K562 (cell line): ENCODE measurements at regions not wholly inside any gene's neighbourhood (a gene's known extent, or its start where the extent isn't known, plus 50 kb on each side); places are given as distances from the start of the nearest gene placed in this dataset.

Experiments used
- ATAC-seq: fragments of 200-7000 bp; cut with Tn5 transposase; 3 replicates; pipeline ENCODE4 v1.9.1; 2020; ENCODE audit warnings: moderate library complexity
- BruUV-seq: library from RNA; stranded (reverse); fragments of 400-500 nt; replicated peaks from 2 replicates; lab custom pipeline; 2021; lab: Mats Ljungman, UMichigan
- CTCF ChIA-PET: fragments of 300-600 bp; formaldehyde crosslinking; extraction: SDS; loops from one replicate; lab custom pipeline; 2021; ENCODE audit warnings: low intra/inter-chr PET ratio; lab: Yijun Ruan, JAX
- POLR2A ChIA-PET: fragments of 300-600, 350-650 bp; sonication (Branson Sonifier 250); formaldehyde crosslinking; extraction: SDS; loops from one replicate; lab custom pipeline; 2021; ENCODE audit warnings: antibody characterized with exemption, inconsistent platforms; lab: Yijun Ruan, JAX
- DNase-seq, 4 experiments: peaks; one replicate each; pipeline versions ENCODE4 v3.0.0 to v3.0.0-alpha.2; 2011 to 2018; ENCODE audit warnings: low spot score in 3 of 4, mixed read lengths in 3 of 4; ENCODE audit errors: extremely low read depth in 1 of 4
- FAIRE-seq: peaks from 2 replicates; lab custom pipeline; 2011; peaks lifted over from hg19 to GRCh38; lab: Jason Lieb, UNC
- H2AFZ ChIP-seq: 2 replicates; pipeline ENCODE4 v1.6.0; 2011; ENCODE audit warnings: low read depth, low read length, control low read depth, inconsistent platforms
- H3K27ac ChIP-seq: fragments of 200-600 bp; 3 replicates; pipeline ENCODE4 v1.8.0; 2011; ENCODE audit warnings: low read depth, mild to moderate bottlenecking, control low read depth, inconsistent platforms, low read length, moderate library complexity, mixed read lengths; ENCODE audit errors: extremely low read depth
- H3K27me3 ChIP-seq, 2 experiments: fragments of 300-600 bp in 1 of 2; 2 replicates in 1 of 2; 3 replicates in 1 of 2; pipeline versions ENCODE4 v1.6.0 to v1.8.0; 2011; ENCODE audit warnings: inconsistent platforms in 2 of 2, low read length in 2 of 2, mild to moderate bottlenecking in 1 of 2, mixed read lengths in 1 of 2, moderate library complexity in 1 of 2; ENCODE audit not compliant: control insufficient read depth in 2 of 2, insufficient read depth in 2 of 2
- H3K36me3 ChIP-seq: fragments of 300-600 bp; 3 replicates; pipeline ENCODE4 v1.8.0; 2011; ENCODE audit warnings: mild to moderate bottlenecking, low read length, inconsistent platforms; ENCODE audit not compliant: control insufficient read depth, insufficient read depth
- H3K4me1 ChIP-seq, 2 experiments: fragments of 200-600 bp in 1 of 2; replicated peaks in 1 of 2; 2 replicates in 1 of 2; 3 replicates in 1 of 2; pipeline versions ENCODE4 v1.5.1 to v1.8.0; 2011; ENCODE audit warnings: inconsistent platforms in 2 of 2, low read length in 2 of 2, mild to moderate bottlenecking in 1 of 2, mixed read lengths in 1 of 2, moderate library complexity in 1 of 2; ENCODE audit not compliant: control insufficient read depth in 2 of 2, insufficient read depth in 2 of 2
- H3K4me2 ChIP-seq: 2 replicates; pipeline ENCODE4 v1.6.1; 2011; ENCODE audit warnings: low read length, control low read depth, inconsistent platforms, mixed read lengths; ENCODE audit not compliant: insufficient read depth
- H3K4me3 ChIP-seq: fragments of 200-600 bp; sonication (generic), shearing (Covaris generic); 2 replicates; pipeline ENCODE4 v1.5.1; 2016; ENCODE audit warnings: control low read depth, inconsistent platforms
- H3K79me2 ChIP-seq: fragments of 200-600 bp; 3 replicates; pipeline ENCODE4 v1.8.0; 2011; ENCODE audit warnings: low read length, inconsistent platforms; ENCODE audit not compliant: control insufficient read depth, insufficient read depth
- H3K9ac ChIP-seq, 2 experiments: 2 replicates each; pipeline versions ENCODE4 v1.6.0 to v1.6.1; 2011; ENCODE audit warnings: low read depth in 2 of 2, low read length in 2 of 2, control low read depth in 1 of 2, inconsistent platforms in 1 of 2, mild to moderate bottlenecking in 1 of 2, mixed read lengths in 1 of 2; ENCODE audit not compliant: insufficient read depth in 1 of 2
- H3K9me1 ChIP-seq: one replicate; pipeline ENCODE4 v1.6.0; 2011; ENCODE audit warnings: inconsistent platforms, mild to moderate bottlenecking, low read length, moderate library complexity; ENCODE audit not compliant: control insufficient read depth, insufficient read depth
- H3K9me3 ChIP-seq: replicated peaks from 2 replicates; pipeline ENCODE4 v1.5.1; 2011; ENCODE audit warnings: low read depth, low read length, inconsistent platforms; ENCODE audit not compliant: control insufficient read depth, insufficient read depth
- H4K20me1 ChIP-seq: replicated peaks from 2 replicates; pipeline ENCODE4 v1.6.1; 2011; ENCODE audit warnings: low read length, inconsistent platforms, mixed read lengths; ENCODE audit not compliant: control insufficient read depth, insufficient read depth
- BRD9 ChIP-seq: fragments of 450-650 bp; IDR thresholded peaks from 2 replicates; pipeline ENCODE4 v1.6.1; 2018; ENCODE audit warnings: low read depth; ENCODE audit not compliant: partially characterized antibody
- CTCF ChIP-seq, 3 experiments: IDR thresholded peaks in 2 of 3; conservative IDR thresholded peaks in 1 of 3; 2 replicates each; pipeline ENCODE4 v1.5.1; 2011 to 2012; ENCODE audit warnings: low read length in 3 of 3, mild to moderate bottlenecking in 3 of 3, control low read depth in 2 of 3, improper control_type of control experiment in 1 of 3, inconsistent platforms in 1 of 3, low read depth in 1 of 3, mixed read lengths in 1 of 3, moderate library complexity in 1 of 3; ENCODE audit not compliant: insufficient read depth in 2 of 3
- ZKSCAN3 ChIP-seq: fragments of 250-450 bp; sonication (Bioruptor Pico); IDR thresholded peaks from 2 replicates; pipeline ENCODE4 v1.4.0; 2020
- WGBS: fragments of 100-300 bp; shearing (Covaris generic); methylation state at CpG from one replicate; pipeline ENCODE4 v1.1.6; 2016; ENCODE audit warnings: low coverage, mixed read lengths; ENCODE audit not compliant: insufficient coverage; ENCODE audit errors: missing lambda C conversion rate; 5-methylcytosine and 5-hydroxymethylcytosine counted together
- in situ Hi-C: fragments of 300-500 bp; cut with MboI; formaldehyde crosslinking; loops from 4 replicates; pipeline ENCODE4 v1.15.0; 2018; ENCODE audit warnings: inconsistent platforms, mixed read lengths
- intact Hi-C: fragments of 100-400 bp; cut with micrococcal nuclease; formaldehyde crosslinking; loops from 2 replicates; pipeline ENCODE4 v1.14.2; 2022

- TF ChIP-seq BRD9: no peak
- TF ChIP-seq, all 486 proteins: peak for 5
These were observed 53.7 kb upstream of the LRRC30 start (continued) for GRCh38 chr18:7177116-7177744.

- Histone ChIP-seq H3K9me1 (peaks cover 3% of the 10 kb centered on the region), H3K9ac (no peak overlapping the region), H3K79me2 (no peaks in the 10 kb centered on the region), H3K27me3 (peaks cover 10 to 31% of the 10 kb centered on the region in 2 experiments; a peak in 3 of 5 replicates), H3K4me1 (no peaks in the 10 kb centered on the region), H3K9me3 (no peaks in the 10 kb centered on the region), H3K36me3 (no peaks in the 10 kb centered on the region), H3K27ac (no peak overlapping the region), H4K20me1 (no peaks in the 10 kb centered on the region), H2AFZ (no peak overlapping the region), H3K4me2 (no peak overlapping the region), H3K4me3 (no peak overlapping the region)
- DNase-seq: no peak
- BruUV-seq: no TSS peak
- no peak for FAIRE-seq
- no peak for TF ChIP-seq ZKSCAN3 (CRISPR knock-in tag)
- 0 out of 6 replicates have a peak, but pooled peaks of 2 of the 3 experiments have one; percentile 10 to 15 for TF ChIP-seq CTCF (IDR thresholded peaks at IDR 0.05 in 2 of 3, conservative IDR thresholded peaks at IDR 0.05 in 1 of 3; ENCODE audit: insufficient read depth in 2 of 3, low read depth in 1 of 3, low read length in 3 of 3)
- CTCF ChIA-PET: no interaction called here
- POLR2A ChIA-PET: interaction anchor here (0.6 kb wide), 1 partner anchor 171 kb away, joined by 3 read pairs; no protein-coding TSS in a partner anchor
- intact Hi-C loops (no loop called here), in situ Hi-C loops (loop anchor here (10.0 kb wide), 1 partner anchor 250 kb away; no protein-coding TSS in a partner anchor)
- WGBS: 7% methylated on average over 14 of the region's 14 CpGs
- ATAC-seq: no peak; the same call in 1 of the 3 replicates
These were observed 56.4 kb upstream of the LRRC30 start for GRCh38 chr18:7174344-7175095.
